ENCODE measurements at regions not wholly inside any gene's neighbourhood (a gene's known extent, or its start where the extent isn't known, plus 50 kb on each side); places are given as distances from the start of the nearest gene placed in this dataset.

DNA sequence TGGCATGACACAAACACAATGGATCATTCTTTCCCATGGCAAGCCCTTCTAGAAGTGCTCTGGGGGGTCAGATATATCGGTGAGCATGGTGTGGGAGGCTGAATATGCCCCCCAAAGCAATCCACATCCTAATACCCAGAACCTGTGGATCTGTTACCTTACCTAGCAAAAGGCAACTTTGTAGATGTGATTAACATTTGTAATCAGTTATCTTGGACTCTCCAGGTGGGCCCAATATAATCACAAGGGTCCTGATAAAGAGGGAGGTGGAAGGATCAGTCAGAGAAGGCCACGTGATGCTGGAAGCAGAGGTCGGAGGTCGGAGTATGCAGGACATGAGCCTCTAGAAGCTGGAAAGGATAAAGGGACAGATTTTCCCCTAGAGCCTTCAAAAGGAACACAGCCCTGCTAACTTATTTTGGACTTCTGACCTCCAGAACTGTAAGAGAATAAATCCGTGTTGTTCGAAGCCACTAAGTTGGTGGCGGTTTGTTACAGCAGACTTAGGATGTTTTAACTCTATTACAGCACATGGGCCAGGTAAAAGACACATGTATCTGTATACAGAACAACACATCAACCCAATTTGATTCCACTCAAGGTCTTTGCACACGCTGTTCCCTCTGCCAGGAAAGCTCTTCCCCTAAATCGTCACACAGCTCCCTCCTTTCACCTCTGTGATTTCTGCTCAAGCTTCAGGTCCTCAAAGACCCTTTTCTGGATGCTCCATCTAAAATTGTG, 115.3 kb downstream of the NOG start:
- H3K4me3 Mint-ChIP-seq: no peak overlapping the region
- no peak for ATAC-seq (ENCODE audit: low read depth)
- H3K27me3 ChIP-seq (replicated peaks in 1 of 4; ENCODE audit: control extremely low read depth in 1 of 4, control insufficient read depth in 3 of 4, insufficient read depth in 4 of 4, low read length in 3 of 4): no peaks in the 10 kb centered on the region
- H3K36me3 ChIP-seq (replicated peaks in 1 of 2; ENCODE audit: control extremely low read depth in 1 of 2, control insufficient read depth in 1 of 2, extremely low read depth in 1 of 2, insufficient read depth in 2 of 2, low read length in 1 of 2): no peaks in the 10 kb centered on the region
- ChIA-PET POLR2A (no interaction called here), CTCF (interaction anchor here (1.8 kb wide), 1 partner anchor 71 kb away, joined by 4 read pairs; no protein-coding TSS in a partner anchor)
- H3K4me1 ChIP-seq (ENCODE audit: control insufficient read depth in 2 of 2, insufficient read depth in 2 of 2, low read length in 2 of 2): no peaks in the 10 kb centered on the region
- intact Hi-C loops (cut with micrococcal nuclease): no loop called here
- peaks cover 8% of the 10 kb centered on the region for H3K27me3 Mint-ChIP-seq
- WGBS (ENCODE audit: insufficient coverage): 99% methylated on average over 6 of the region's 9 CpGs
- H3K9me3 Mint-ChIP-seq (ENCODE audit: insufficient read depth): no peaks in the 10 kb centered on the region
- H3K4me2 ChIP-seq (replicated peaks; ENCODE audit: low read depth, low read length, poor library complexity, severe bottlenecking): no peak overlapping the region
- H3K79me2 ChIP-seq (ENCODE audit: control insufficient read depth, insufficient read depth, low read length): no peaks in the 10 kb centered on the region
- DNase-seq: no peak
- H3K4me1 Mint-ChIP-seq: no peaks in the 10 kb centered on the region
- TF ChIP-seq EZH2 (IDR thresholded peaks at IDR 0.05; ENCODE audit: borderline replicate concordance, insufficient read depth, low read depth, low read length, poor library complexity, severe bottlenecking): no peak
- TF ChIP-seq, protein P1, sequence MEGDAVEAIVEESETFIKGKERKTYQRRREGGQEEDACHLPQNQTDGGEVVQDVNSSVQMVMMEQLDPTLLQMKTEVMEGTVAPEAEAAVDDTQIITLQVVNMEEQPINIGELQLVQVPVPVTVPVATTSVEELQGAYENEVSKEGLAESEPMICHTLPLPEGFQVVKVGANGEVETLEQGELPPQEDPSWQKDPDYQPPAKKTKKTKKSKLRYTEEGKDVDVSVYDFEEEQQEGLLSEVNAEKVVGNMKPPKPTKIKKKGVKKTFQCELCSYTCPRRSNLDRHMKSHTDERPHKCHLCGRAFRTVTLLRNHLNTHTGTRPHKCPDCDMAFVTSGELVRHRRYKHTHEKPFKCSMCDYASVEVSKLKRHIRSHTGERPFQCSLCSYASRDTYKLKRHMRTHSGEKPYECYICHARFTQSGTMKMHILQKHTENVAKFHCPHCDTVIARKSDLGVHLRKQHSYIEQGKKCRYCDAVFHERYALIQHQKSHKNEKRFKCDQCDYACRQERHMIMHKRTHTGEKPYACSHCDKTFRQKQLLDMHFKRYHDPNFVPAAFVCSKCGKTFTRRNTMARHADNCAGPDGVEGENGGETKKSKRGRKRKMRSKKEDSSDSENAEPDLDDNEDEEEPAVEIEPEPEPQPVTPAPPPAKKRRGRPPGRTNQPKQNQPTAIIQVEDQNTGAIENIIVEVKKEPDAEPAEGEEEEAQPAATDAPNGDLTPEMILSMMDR (IDR thresholded peaks at IDR 0.05): no peak
- no peaks in the 10 kb centered on the region for H4K20me1 ChIP-seq (ENCODE audit: control insufficient read depth, insufficient read depth, low read length, poor library complexity, severe bottlenecking)
- no peaks in the 10 kb centered on the region for H3K9me3 ChIP-seq (ENCODE audit: control extremely low read depth in 1 of 3, control insufficient read depth in 2 of 3, insufficient read depth in 1 of 3, low read length in 2 of 3)
- H3K4me3 ChIP-seq (ENCODE audit: control extremely low read depth in 1 of 5, extremely low read depth in 1 of 5, insufficient read depth in 1 of 5, low read depth in 2 of 5, low read length in 4 of 5): no peak overlapping the region
- no peak overlapping the region for H3K27ac ChIP-seq (ENCODE audit: low read length in 2 of 2)
- H3K9ac ChIP-seq (ENCODE audit: low read length): no peak overlapping the region
- H3K27ac Mint-ChIP-seq: no peak overlapping the region
- H2AFZ ChIP-seq (ENCODE audit: insufficient read depth, low read depth, low read length, poor library complexity, severe bottlenecking): no peak overlapping the region

- Histone ChIP-seq H3K27ac (ENCODE audit: low read length in 2 of 2) (no peak overlapping the region), H3K36me3 (replicated peaks in 1 of 2; ENCODE audit: control extremely low read depth in 1 of 2, control insufficient read depth in 1 of 2, extremely low read depth in 1 of 2, insufficient read depth in 2 of 2, low read length in 1 of 2) (no peaks in the 10 kb centered on the region), H4K20me1 (ENCODE audit: control insufficient read depth, insufficient read depth, low read length, poor library complexity, severe bottlenecking) (no peaks in the 10 kb centered on the region), H3K4me3 (ENCODE audit: control extremely low read depth in 1 of 5, extremely low read depth in 1 of 5, insufficient read depth in 1 of 5, low read depth in 2 of 5, low read length in 4 of 5) (no peak overlapping the region), H3K27me3 (replicated peaks in 1 of 4; ENCODE audit: control extremely low read depth in 1 of 4, control insufficient read depth in 3 of 4, insufficient read depth in 4 of 4, low read length in 3 of 4) (no peaks in the 10 kb centered on the region), H3K4me2 (replicated peaks; ENCODE audit: low read depth, low read length, poor library complexity, severe bottlenecking) (no peak overlapping the region), H3K79me2 (ENCODE audit: control insufficient read depth, insufficient read depth, low read length) (no peaks in the 10 kb centered on the region), H3K9me3 (ENCODE audit: control extremely low read depth in 1 of 3, control insufficient read depth in 2 of 3, insufficient read depth in 1 of 3, low read length in 2 of 3) (no peaks in the 10 kb centered on the region), H2AFZ (ENCODE audit: insufficient read depth, low read depth, low read length, poor library complexity, severe bottlenecking) (no peak overlapping the region), H3K4me1 (ENCODE audit: control insufficient read depth in 2 of 2, insufficient read depth in 2 of 2, low read length in 2 of 2) (peaks cover under 1 to 1% of the 10 kb centered on the region in 2 donors), H3K9ac (ENCODE audit: low read length) (no peak overlapping the region)
- CTCF ChIA-PET: interaction anchor here (0.7 to 1.8 kb wide), 2 partner anchors 8 to 69 kb away, joined by 3 to 4 read pairs; no protein-coding TSS in a partner anchor
- DNase-seq: no peak
- intact Hi-C loops (cut with micrococcal nuclease): no loop called here
- H3K9me3 Mint-ChIP-seq (ENCODE audit: insufficient read depth): no peaks in the 10 kb centered on the region
- H3K27me3 Mint-ChIP-seq: peaks cover 7% of the 10 kb centered on the region
- WGBS (ENCODE audit: insufficient coverage): 91% methylated on average over 5 of the region's 6 CpGs
- POLR2A ChIA-PET: no interaction called here
- peaks cover 1% of the 10 kb centered on the region for H3K4me1 Mint-ChIP-seq
- H3K27ac Mint-ChIP-seq: no peak overlapping the region
- H3K4me3 Mint-ChIP-seq: no peak overlapping the region
- TF ChIP-seq, protein P1 (IDR thresholded peaks at IDR 0.05): no peak
- no peak for TF ChIP-seq EZH2 (IDR thresholded peaks at IDR 0.05; ENCODE audit: borderline replicate concordance, insufficient read depth, low read depth, low read length, poor library complexity, severe bottlenecking)
- ATAC-seq (ENCODE audit: low read depth): no peak
Measured at GRCh38 chr17:56710986-56711385, 117.5 kb downstream of the NOG start.

All from B cell (primary cell).